Transverse colon (tissue), 4 donors: ENCODE measurements at regions not wholly inside any gene's neighbourhood (a gene's known extent, or its start where the extent isn't known, plus 50 kb on each side); places are given as distances from the start of the nearest gene placed in this dataset.
"Not testable (repeated sequence)": the region's sequence is repeated elsewhere in the genome, so short reads cannot be mapped to it uniquely, and the experiment has no call there.

Experiments used
- DNase-seq: peaks from one replicate; pipeline ENCODE4 v3.0.0-alpha.2; 2019
- H3K27ac ChIP-seq, 4 donors: fragments of 200-600 bp; sonication (generic); 2 replicates each; pipeline ENCODE4 v1.5.1; 2016 to 2018; ENCODE audit warnings: inconsistent platforms in 4 of 4
- H3K27me3 ChIP-seq: fragments of 200-600 bp; sonication (generic); 2 replicates; pipeline ENCODE4 v1.5.1; 2017; ENCODE audit warnings: inconsistent platforms
- H3K36me3 ChIP-seq, 4 donors: fragments of 200-600 bp; sonication (generic); 2 replicates each; pipeline ENCODE4 v1.5.1; 2017 to 2019; ENCODE audit warnings: inconsistent platforms in 4 of 4
- H3K4me1 ChIP-seq, 4 donors: fragments of 200-600 bp; sonication (generic); 2 replicates each; pipeline ENCODE4 v1.5.1; 2017 to 2020; ENCODE audit warnings: inconsistent platforms in 4 of 4
- H3K4me3 ChIP-seq, 4 donors: fragments of 200-600 bp; sonication (generic); 1 replicate in 1 of 4; 2 replicates in 3 of 4; pipeline versions ENCODE4 v1.5.1 to v1.6.1; 2017 to 2019; ENCODE audit warnings: inconsistent platforms in 4 of 4
- H3K9me3 ChIP-seq, 2 donors: fragments of 200-600 bp; sonication (generic); 2 replicates each; pipeline ENCODE4 v1.5.1; 2017 to 2019; ENCODE audit warnings: inconsistent platforms in 2 of 2
- EP300 ChIP-seq: sonication (generic); formaldehyde crosslinking; IDR thresholded peaks from one replicate; pipeline ENCODE4 v1.6.1; 2017; ENCODE audit warnings: antibody characterized with exemption, low read depth
- POLR2A ChIP-seq: fragments of 450-650 bp; IDR thresholded peaks from one replicate; pipeline ENCODE4 v1.6.1; 2016; ENCODE audit warnings: antibody characterized with exemption, mild to moderate bottlenecking, moderate library complexity
- POLR2AphosphoS5 ChIP-seq, 3 donors: sonication (generic); formaldehyde crosslinking; IDR thresholded peaks; one replicate each; pipeline ENCODE4 v1.6.1; 2016; ENCODE audit warnings: antibody characterized with exemption in 3 of 3
- WGBS, 2 donors: methylation state at CpG; one replicate each; pipeline ENCODE4 v1.1.5; 2018; ENCODE audit warnings: low coverage in 1 of 2; 5-methylcytosine and 5-hydroxymethylcytosine counted together
- in situ Hi-C, 4 donors: fragments of 200-750 bp; cut with MboI; loops; one replicate each; pipeline versions ENCODE4 v1.15.0 to v1.15.1; 2017; ENCODE audit warnings: low sequenced_read_pairs in 3 of 4, low pct_ligation_motif_present in 1 of 4, low pct_unique_long_range_greater_than_20kb in 1 of 4
- intact Hi-C: fragments of 100-400 bp; cut with DNase I; formaldehyde crosslinking; loops from one replicate; pipeline ENCODE4 v1.15.1; 2023; ENCODE audit warnings: low total_unique reads
- TF ChIP-seq, protein P1 (sequence below), 5 experiments: fragments of 200-600 bp in 3 of 5; fragments of 450-650 bp in 2 of 5; sonication (generic) in 3 of 5; IDR thresholded peaks; 1 replicate in 2 of 5; 2 replicates in 3 of 5; pipeline ENCODE4 v1.5.1; 2016 to 2017; ENCODE audit warnings: antibody characterized with exemption in 5 of 5, inconsistent platforms in 3 of 5, mild to moderate bottlenecking in 2 of 5, moderate library complexity in 1 of 5

DNA sequence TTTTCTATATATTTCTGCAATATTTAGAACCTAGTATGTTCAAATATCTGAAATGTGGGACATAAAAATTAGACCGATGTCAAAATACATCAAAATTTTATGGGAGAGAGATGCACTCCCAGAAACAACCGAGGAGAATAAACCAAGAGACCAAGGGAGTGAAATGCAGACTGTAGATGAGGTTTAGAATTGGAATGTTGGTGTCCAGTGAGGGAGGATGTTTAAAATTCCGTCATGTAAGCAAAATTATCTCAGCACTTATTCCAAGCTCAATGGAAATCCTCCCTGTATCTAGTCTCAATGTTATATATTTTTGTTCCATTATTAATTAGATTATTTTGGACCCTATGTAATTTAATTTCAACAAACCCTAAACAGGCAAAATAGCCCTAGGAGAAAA lies 61.9 kb upstream of the MAGI2 start:
- TF ChIP-seq POLR2A (no peak), POLR2AphosphoS5 (IDR thresholded peaks at IDR 0.05) (no peak), EP300 (no peak)
- TF ChIP-seq, protein P1, sequence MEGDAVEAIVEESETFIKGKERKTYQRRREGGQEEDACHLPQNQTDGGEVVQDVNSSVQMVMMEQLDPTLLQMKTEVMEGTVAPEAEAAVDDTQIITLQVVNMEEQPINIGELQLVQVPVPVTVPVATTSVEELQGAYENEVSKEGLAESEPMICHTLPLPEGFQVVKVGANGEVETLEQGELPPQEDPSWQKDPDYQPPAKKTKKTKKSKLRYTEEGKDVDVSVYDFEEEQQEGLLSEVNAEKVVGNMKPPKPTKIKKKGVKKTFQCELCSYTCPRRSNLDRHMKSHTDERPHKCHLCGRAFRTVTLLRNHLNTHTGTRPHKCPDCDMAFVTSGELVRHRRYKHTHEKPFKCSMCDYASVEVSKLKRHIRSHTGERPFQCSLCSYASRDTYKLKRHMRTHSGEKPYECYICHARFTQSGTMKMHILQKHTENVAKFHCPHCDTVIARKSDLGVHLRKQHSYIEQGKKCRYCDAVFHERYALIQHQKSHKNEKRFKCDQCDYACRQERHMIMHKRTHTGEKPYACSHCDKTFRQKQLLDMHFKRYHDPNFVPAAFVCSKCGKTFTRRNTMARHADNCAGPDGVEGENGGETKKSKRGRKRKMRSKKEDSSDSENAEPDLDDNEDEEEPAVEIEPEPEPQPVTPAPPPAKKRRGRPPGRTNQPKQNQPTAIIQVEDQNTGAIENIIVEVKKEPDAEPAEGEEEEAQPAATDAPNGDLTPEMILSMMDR (IDR thresholded peaks at IDR 0.05), result no peak
- H3K27me3 ChIP-seq, result no peaks in the 10 kb centered on the region
- H3K36me3 ChIP-seq, result no peaks in the 10 kb centered on the region
- H3K4me3 ChIP-seq, result no peak overlapping the region
- no peaks in the 10 kb centered on the region for H3K4me1 ChIP-seq
- in situ Hi-C loops, result no loop called here
- H3K9me3 ChIP-seq, result no peaks in the 10 kb centered on the region
- no peak overlapping the region for H3K27ac ChIP-seq
- intact Hi-C loops, result no loop called here
- WGBS, 2 donors, result 72 to 79% methylated on average over 3 of the region's 3 CpGs
- no peak for DNase-seq

DNA sequence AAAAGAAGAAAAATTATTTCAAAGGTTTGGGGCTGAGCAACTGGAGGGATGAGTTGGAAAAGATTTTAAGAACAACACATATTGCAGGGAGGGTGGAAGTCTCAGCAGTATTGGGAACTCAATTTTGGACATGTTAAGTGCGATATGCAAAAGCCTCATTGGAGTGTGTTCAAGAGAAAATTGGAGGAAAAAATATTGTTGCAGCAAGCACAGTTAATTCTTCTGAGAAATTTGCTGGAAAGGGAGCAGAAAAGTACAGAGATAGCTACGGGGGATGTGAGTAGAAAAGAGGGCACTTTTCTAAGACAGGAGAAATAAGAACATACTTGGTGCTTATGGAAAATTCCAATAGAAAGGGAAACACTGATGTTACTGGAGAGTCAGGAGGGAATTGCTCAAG lies 59.8 kb upstream of the MAGI2 start:
- no peaks in the 10 kb centered on the region for H3K9me3 ChIP-seq
- H3K4me3 ChIP-seq, result no peak overlapping the region
- no peak overlapping the region for H3K27ac ChIP-seq
- WGBS, 2 donors, result 82 to 89% methylated on average over 2 of the region's 2 CpGs
- H3K36me3 ChIP-seq, result no peaks in the 10 kb centered on the region
- no peaks in the 10 kb centered on the region for H3K27me3 ChIP-seq
- intact Hi-C loops (no loop called here), in situ Hi-C loops (no loop called here)
- no peak for DNase-seq
- no peak for TF ChIP-seq POLR2AphosphoS5 (IDR thresholded peaks at IDR 0.05)
- no peaks in the 10 kb centered on the region for H3K4me1 ChIP-seq

DNA sequence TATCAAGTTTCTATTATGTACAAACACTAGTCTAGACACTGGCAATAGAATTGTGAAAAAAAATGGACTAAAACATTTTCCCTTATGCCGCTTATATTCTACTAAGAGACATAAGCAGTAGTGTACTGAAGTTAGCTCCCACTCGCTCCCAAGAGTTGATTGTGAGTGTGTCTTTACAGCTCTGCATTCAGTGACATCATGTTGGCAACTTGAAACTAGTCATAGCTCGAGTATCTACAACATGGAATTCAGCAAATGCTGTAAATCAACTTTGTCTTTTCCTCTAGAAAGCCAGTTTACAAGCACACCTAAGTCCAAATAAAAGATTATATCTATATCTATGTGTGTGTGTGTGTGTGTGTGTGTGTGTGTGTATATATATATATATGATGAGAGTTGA lies 58.8 kb upstream of the MAGI2 start:
- in situ Hi-C loops, result no loop called here
- intact Hi-C loops, result no loop called here
- DNase-seq, result no peak
- no peak for TF ChIP-seq EP300
- TF ChIP-seq POLR2AphosphoS5 (IDR thresholded peaks at IDR 0.05), result no peak
- TF ChIP-seq, protein P1 (IDR thresholded peaks at IDR 0.05), result no peak
- TF ChIP-seq POLR2A, result no peak
- Histone ChIP-seq H3K27me3 (no peaks in the 10 kb centered on the region), H3K4me1 (no peaks in the 10 kb centered on the region), H3K36me3 (no peaks in the 10 kb centered on the region), H3K9me3 (no peaks in the 10 kb centered on the region), H3K27ac (no peak overlapping the region), H3K4me3 (no peak overlapping the region)
- WGBS, 2 donors, result 78 to 80% methylated on average over 3 of the region's 3 CpGs

DNA sequence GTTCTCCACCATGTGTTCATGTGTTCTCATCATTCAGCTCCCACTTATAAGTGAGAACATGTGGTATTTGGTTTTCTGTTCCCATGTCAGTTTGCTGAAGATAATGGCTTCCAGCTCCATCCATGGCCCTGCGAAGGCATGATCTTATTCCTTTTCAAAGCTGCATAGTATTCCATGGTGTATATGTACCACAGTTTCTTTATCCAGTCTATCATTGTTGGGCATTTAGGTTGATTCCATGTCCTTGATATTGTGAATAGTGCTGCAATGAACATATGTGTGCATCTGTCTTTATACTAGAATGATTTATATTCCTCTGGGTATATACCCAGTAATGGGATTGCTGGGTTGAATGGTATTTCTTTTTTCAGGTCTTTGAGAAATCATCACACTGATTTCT lies 57.6 kb upstream of the MAGI2 start:
- intact Hi-C loops, H3K4me1 ChIP-seq, H3K27ac ChIP-seq, H3K9me3 ChIP-seq, in situ Hi-C loops, H3K36me3 ChIP-seq, H3K27me3 ChIP-seq, DNase-seq, H3K4me3 ChIP-seq: not testable (repeated sequence)
- 92 to 100% methylated on average over 1 of the region's 1 CpG for WGBS, 2 donors

DNA sequence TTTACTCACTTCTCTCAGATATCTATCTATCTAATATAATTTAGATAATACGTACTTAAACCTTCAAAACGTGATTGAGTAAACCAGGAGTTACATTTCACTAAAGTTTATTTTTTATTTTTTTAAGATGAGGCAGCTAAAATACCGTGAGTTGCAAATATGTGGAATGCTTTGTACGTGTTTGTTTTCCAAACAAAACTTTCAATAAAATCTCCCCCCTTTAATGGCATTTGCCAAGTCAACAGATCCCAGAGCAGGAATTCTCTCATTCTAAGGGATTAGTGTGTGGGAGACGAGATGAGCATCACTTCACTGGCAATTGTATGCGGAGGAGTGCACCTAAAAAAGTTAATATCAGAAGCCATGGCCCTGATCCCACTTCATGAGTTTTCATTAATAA lies 53.7 kb upstream of the MAGI2 start:
- intact Hi-C loops (no loop called here), in situ Hi-C loops (no loop called here)
- Histone ChIP-seq H3K27me3 (no peaks in the 10 kb centered on the region), H3K27ac (no peak overlapping the region), H3K4me1 (no peaks in the 10 kb centered on the region), H3K4me3 (no peak overlapping the region), H3K9me3 (no peaks in the 10 kb centered on the region), H3K36me3 (no peaks in the 10 kb centered on the region)
- no peak for DNase-seq
- no peak for TF ChIP-seq EP300
- TF ChIP-seq POLR2AphosphoS5 (IDR thresholded peaks at IDR 0.05), result no peak
- TF ChIP-seq, protein P1 (IDR thresholded peaks at IDR 0.05), result no peak
- TF ChIP-seq POLR2A, result no peak
- WGBS, 2 donors, result 71 to 73% methylated on average over 6 of the region's 6 CpGs
